ENCODE measurements at regions not wholly inside any gene's neighbourhood (a gene's known extent, or its start where the extent isn't known, plus 50 kb on each side); places are given as distances from the start of the nearest gene placed in this dataset.

DNA sequence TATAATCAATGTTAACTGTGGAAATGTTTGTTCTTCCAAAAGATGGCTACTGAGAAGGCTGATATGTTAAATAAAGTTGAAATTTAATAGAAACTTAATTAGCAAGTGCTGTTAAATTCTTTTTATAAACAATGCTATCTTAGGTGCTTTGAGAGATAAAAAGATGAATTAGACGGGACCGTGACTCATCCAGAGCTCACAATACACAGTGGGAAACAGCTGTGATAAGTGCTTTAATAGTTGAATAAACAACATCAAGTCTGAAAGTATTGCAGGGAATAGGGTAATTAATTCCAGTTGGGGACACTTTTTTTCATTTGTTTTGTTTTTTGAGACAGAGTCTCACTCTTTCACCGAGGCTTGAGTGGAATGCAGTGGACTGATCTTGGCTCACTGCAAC, 85.5 kb upstream of the DTNA start:
- Histone ChIP-seq H3K23me2 (ENCODE audit: low read depth, low read length) (no peaks in the 10 kb centered on the region), H3K9ac (replicated peaks in 1 of 4; ENCODE audit: extremely low read depth in 1 of 4, low read depth in 3 of 4, low read length in 3 of 4) (no peak overlapping the region), H3K4me1 (replicated peaks in 1 of 4; ENCODE audit: control insufficient read depth in 3 of 4, insufficient read depth in 4 of 4, low read length in 3 of 4) (no peaks in the 10 kb centered on the region), H3K23ac (ENCODE audit: insufficient read length) (no peak overlapping the region), H2BK15ac (ENCODE audit: low read length) (no peak overlapping the region), H2BK12ac (ENCODE audit: low read depth, low read length) (no peak overlapping the region), H3K79me2 (ENCODE audit: control insufficient read depth in 1 of 2, insufficient read depth in 2 of 2, low read length in 2 of 2) (no peaks in the 10 kb centered on the region), H3K4me2 (ENCODE audit: insufficient read depth in 1 of 2, low read depth in 2 of 2, low read length in 2 of 2) (no peak overlapping the region), H3K56ac (replicated peaks; ENCODE audit: insufficient read length, low read depth, low read length) (no peak overlapping the region), H3K9me3 (ENCODE audit: insufficient read depth in 2 of 2, low read depth in 1 of 2, low read length in 1 of 2) (peaks cover 0 to 3% of the 10 kb centered on the region in 2 experiments; a peak in 1 of 4 replicates), H4K5ac (ENCODE audit: insufficient read length, low read depth, low read length) (no peak overlapping the region), H3K36me3 (ENCODE audit: control insufficient read depth in 2 of 4, insufficient read depth in 4 of 4, low read length in 3 of 4) (peaks cover 0 to 3% (median 0%) of the 10 kb centered on the region in 4 experiments; a peak in 2 of 8 replicates), H4K8ac (ENCODE audit: extremely low read depth, insufficient read depth, low read length) (no peak overlapping the region), H2BK20ac (ENCODE audit: low read length) (no peak overlapping the region), H2BK5ac (ENCODE audit: low read depth, low read length) (no peak overlapping the region), H2AK5ac (ENCODE audit: low read depth, low read length) (no peak overlapping the region), H3K18ac (ENCODE audit: extremely low read depth, low read length) (no peak overlapping the region), H3K14ac (ENCODE audit: insufficient read length) (no peak overlapping the region), H3K4me3 (ENCODE audit: extremely low read depth in 1 of 4, insufficient read depth in 2 of 4, low read depth in 3 of 4, low read length in 4 of 4) (no peak overlapping the region), H2AFZ (ENCODE audit: low read length) (no peak overlapping the region), H4K20me1 (replicated peaks in 1 of 2; ENCODE audit: control insufficient read depth in 1 of 2, insufficient read depth in 2 of 2, low read length in 2 of 2) (no peaks in the 10 kb centered on the region), H2BK120ac (replicated peaks; ENCODE audit: low read depth, low read length) (no peak overlapping the region), H4K91ac (replicated peaks; ENCODE audit: insufficient read length, low read length) (no peak overlapping the region), H3K79me1 (ENCODE audit: low read depth, low read length) (no peaks in the 10 kb centered on the region), H3K27ac (ENCODE audit: low read depth, low read length) (no peak overlapping the region), H3K27me3 (replicated peaks in 1 of 4; ENCODE audit: control insufficient read depth in 3 of 4, extremely low read depth in 1 of 4, insufficient read depth in 3 of 4, low read length in 3 of 4) (no peaks in the 10 kb centered on the region), H3K4ac (replicated peaks; ENCODE audit: insufficient read length, low read depth, low read length) (no peak overlapping the region)
- POLR2A ChIA-PET (ENCODE audit: partially characterized antibody), result interaction anchor here (0.7 kb wide), 1 partner anchor 156 kb away, joined by 5 read pairs; no protein-coding TSS in a partner anchor
- DNase-seq (ENCODE audit: low read depth in 1 of 2, low spot score in 2 of 2) (no peak), FAIRE-seq (no peak)
- TF ChIP-seq EP300 (IDR thresholded peaks at IDR 0.05; ENCODE audit: borderline replicate concordance in 1 of 2, low read depth in 2 of 2, low read length in 2 of 2), result no peak
- TF ChIP-seq RBBP5 (IDR thresholded peaks at IDR 0.05; ENCODE audit: borderline replicate concordance, low read depth, low read length), result no peak
- TF ChIP-seq, protein P1, sequence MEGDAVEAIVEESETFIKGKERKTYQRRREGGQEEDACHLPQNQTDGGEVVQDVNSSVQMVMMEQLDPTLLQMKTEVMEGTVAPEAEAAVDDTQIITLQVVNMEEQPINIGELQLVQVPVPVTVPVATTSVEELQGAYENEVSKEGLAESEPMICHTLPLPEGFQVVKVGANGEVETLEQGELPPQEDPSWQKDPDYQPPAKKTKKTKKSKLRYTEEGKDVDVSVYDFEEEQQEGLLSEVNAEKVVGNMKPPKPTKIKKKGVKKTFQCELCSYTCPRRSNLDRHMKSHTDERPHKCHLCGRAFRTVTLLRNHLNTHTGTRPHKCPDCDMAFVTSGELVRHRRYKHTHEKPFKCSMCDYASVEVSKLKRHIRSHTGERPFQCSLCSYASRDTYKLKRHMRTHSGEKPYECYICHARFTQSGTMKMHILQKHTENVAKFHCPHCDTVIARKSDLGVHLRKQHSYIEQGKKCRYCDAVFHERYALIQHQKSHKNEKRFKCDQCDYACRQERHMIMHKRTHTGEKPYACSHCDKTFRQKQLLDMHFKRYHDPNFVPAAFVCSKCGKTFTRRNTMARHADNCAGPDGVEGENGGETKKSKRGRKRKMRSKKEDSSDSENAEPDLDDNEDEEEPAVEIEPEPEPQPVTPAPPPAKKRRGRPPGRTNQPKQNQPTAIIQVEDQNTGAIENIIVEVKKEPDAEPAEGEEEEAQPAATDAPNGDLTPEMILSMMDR (IDR thresholded peaks at IDR 0.05; ENCODE audit: control extremely low read depth in 1 of 3, insufficient read depth in 1 of 3, low read depth in 1 of 3, low read length in 3 of 3), result no peak
- no peak for TF ChIP-seq CTBP2 (IDR thresholded peaks at IDR 0.05; ENCODE audit: borderline replicate concordance, insufficient read depth, insufficient read length, low read length)
- TF ChIP-seq KDM4A (IDR thresholded peaks at IDR 0.05; ENCODE audit: low read depth, low read length, severe bottlenecking), result no peak
- TF ChIP-seq TCF12 (IDR thresholded peaks at IDR 0.05; ENCODE audit: low read depth, low read length), result no peak
- TF ChIP-seq GTF2F1 (IDR thresholded peaks at IDR 0.05; ENCODE audit: borderline replicate concordance, low read depth, low read length), result no peak
- TF ChIP-seq TAF7 (optimal IDR thresholded peaks at IDR 0.05; ENCODE audit: borderline replicate concordance, low read depth, low read length), result no peak
- TF ChIP-seq SP1 (IDR thresholded peaks at IDR 0.05; ENCODE audit: low read depth, low read length), result no peak
- CTCF ChIA-PET (ENCODE audit: partially characterized antibody), result interaction anchor here (0.6 kb wide), 3 partner anchors 12 to 249 kb away, joined by 3 to 4 read pairs (median 3); no protein-coding TSS in a partner anchor
- WGBS, 2 experiments (ENCODE audit: extremely low coverage in 1 of 2, insufficient coverage in 1 of 2, insufficient read length in 1 of 2, insufficient replicate concordance in 2 of 2, low coverage in 1 of 2, low lambda C conversion rate in 2 of 2, missing lambda C conversion rate in 1 of 2), result 89% methylated on average over 3 of the region's 3 CpGs; no CpG with 5 or more reads in 1 of the 2 experiments
